Left renal cortex interstitium (tissue), 4 donors: ENCODE measurements at regions not wholly inside any gene's neighbourhood (a gene's known extent, or its start where the extent isn't known, plus 50 kb on each side); places are given as distances from the start of the nearest gene placed in this dataset.
"Not testable (repeated sequence)": the region's sequence is repeated elsewhere in the genome, so short reads cannot be mapped to it uniquely, and the experiment has no call there.

Experiments
- DNase-seq, 4 donors: peaks; one replicate each; pipeline ENCODE4 v3.0.0-alpha.2; 2013; ENCODE audit warnings: low read depth in 4 of 4, low spot score in 2 of 4, missing footprints in 1 of 4

DNA sequence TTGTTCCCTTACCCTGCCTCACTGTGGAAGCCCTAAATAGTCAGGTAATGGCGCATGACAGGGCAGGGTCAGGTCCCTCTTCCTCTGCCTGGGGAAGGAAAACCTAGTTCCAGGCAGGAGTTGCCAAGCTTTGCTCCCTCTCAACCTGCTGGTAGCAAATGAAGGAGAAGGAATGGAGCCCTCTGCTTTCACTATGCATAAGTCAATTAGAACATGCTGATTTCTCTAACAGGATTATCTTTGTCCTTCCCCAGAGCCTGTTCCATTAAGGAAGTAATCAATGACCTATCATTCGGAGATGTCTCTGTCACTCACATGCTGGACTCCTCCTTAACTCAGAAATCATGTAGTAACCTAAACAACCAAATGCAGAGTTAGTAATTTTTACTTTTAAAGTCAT, 161.8 kb upstream of the NFIA start:
- no peak for DNase-seq

DNA sequence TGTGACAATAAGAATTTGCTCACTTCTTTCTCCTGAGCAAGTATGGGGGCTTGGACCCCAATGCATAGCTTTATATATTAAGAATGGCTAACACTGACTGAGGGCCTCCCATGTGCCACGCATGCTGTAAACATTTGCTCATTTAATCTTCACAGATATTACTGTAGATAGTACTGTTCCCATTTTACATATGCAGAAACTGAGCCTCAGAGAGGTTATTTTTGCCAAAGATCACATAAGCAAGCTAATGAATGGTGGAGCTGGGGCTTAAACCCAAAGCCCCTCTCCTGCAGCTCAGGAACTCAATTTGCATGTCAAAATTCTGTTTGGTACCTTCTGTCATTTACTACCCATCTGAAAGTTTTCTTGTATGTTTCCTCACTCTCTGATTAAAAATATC, 163.5 kb upstream of the NFIA start:
- no peak for DNase-seq

DNA sequence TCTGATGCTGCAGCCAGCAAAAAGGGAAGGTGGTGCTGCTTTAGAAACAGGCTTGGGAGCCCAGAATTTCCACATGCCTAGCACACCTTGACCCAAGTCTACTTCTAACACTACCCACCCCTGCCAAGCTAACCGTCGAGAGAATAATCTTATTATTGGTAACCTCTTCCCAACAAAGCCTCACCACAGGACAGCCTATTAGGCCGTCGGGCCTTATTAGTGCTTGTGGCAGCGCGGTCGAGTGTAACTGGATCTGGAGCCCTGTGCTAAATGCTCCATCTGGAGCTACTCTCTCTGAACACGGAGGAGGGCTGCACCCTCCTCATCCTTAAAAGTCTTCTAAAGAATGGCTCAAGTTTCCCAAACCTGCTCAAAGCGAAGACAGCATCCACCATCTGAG, 165.5 kb upstream of the NFIA start:
- no peak for DNase-seq

DNA sequence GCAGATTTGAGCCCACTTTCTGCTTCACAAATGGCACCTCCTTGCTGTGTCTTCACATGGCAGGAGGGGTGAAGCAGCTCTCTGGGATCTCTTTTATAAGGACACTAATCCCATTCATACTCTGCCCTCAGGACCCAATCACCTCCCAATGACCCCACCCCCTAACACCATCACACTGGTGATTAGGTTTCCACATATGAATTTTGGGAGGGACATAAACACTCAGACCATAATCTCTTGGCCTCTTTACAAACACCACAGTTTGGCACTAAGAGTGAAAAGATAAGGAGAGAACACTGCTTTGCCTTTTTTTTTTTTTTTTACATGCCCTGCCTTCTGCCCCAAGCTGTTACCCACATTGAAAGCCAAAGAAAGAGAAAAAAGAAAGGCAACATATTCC, 166.2 kb upstream of the NFIA start:
- DNase-seq: no peak

DNA sequence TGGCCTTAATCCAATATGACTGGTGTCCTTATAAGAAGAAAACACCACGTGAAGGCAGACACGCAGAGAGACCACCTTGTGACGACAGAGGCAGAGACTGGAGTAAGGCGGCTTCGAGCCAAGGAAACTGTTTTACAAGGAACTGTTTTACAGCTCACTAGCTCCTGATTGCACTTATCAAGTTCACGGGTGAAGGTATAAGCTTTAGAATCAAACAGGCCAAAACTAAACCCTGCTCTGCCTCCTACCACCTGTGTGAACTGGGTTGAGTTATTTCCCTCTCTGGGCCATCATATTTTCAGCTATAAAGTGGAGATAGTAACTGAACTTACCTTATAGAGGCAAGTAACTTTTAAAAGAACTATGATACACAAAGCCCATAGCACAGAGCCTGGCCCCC, 166.9 kb upstream of the NFIA start:
- DNase-seq: no peak

DNA sequence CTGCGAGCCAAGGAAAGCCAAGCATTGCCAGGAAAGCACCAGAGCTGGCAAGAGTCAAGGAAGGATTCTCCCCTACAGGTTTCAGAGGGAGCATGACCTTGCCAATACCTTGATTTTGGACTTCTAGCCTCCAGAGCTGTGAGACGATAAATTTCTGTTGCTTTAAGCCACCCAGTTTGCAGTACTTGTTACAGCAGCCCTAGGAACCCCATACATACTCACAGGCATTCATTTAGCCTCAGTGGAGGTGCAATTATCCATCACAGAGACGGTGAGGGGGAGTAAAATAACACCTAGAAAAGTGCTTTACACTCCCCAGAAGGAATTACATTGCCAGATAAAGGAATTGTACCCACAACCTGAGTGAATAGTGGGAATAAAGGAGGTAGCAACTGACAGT, 167.4 kb upstream of the NFIA start:
- no peak for DNase-seq

DNA sequence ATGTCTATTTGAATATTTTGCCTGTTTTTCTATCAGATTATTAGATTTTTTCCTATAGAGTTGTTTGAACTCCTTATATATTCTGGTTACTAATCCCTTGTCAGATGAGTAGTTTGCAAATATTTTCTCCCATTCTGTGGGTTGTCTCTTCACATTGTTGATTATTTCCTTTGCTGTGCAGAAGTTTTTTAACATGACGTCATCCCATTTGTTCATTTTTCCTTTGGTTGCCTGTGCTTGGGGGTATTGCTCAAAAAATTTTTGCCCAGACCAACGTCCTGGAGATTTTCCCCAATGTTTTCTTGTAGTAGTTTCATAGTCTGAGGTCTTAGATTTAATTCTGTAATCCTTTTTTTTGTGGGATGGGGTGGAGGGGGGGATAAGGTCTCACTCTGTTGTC, 168.7 kb upstream of the NFIA start:
- DNase-seq: not testable (repeated sequence)

DNA sequence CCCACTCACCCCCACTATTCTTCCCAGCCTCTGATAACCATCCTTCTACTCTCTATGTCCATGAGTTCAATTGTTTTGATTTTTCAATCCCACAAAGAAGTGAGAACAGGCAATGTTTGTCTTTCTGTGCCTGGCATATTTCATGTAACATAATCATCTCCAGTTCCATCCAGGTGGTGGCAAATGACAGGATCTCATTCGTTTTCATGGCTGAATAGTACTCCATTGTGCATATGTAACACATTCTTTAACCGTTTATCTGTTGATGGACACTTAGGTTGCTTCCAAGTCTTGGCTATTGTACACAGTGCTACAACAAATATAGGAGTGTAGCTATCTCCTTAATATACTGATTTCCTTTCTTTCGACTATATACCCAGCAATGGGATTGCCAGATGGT, 169.3 kb upstream of the NFIA start:
- no peak for DNase-seq

DNA sequence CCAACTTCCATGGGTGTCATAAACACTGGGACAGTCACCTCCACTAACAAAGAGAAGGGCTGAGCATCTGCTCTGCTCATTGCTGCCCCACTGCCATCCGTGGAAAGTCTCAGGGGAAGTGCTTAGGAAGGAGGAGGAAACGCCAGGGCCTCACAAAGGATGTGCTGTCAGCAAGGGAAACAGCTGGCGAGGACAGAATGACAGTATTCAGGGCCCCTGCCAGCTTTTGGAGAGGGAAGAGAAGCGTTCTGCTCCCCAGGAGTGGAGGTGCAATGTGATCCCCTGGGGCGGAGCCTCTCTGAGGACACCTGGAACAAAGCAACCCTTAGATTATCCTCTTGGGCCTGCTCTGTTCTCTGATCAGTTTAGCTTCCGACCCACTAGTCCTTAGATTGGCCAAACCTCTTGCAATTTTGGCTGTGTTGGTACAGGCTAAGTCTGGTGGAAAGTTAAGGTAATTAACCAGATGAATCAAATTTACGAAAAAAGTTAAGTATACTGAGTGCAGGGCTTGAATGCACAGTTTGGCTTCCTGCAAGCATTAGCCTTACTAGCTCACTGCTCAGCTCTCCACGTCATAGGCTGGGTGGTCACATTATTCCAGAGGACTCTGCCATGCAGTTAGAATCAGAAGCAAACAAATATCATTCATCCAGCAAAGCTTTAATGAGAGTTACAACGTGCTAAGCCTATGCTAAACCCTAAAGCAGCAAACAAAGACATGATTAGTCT, 170.2 kb upstream of the NFIA start:
- DNase-seq: no peak

DNA sequence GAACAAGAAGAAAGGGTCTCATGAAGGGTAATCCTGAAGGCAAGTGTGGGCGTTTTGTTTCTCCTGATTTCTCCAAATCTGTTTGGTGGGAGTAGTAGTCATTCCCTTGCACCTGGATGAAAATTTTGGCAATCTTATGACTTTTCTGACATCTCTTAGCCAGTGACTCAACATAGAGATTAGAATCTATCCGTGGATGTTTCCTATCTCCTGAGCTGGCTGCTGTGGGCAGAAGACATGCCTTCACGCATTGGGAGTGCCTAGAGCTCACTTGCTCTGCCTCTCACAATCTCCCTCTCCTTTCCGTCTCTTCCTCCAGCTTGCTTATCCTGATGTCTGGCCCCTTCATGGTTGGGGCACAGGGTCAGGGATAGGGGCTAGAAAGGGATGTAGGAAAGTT, 174.2 kb upstream of the NFIA start:
- DNase-seq: no peak

DNA sequence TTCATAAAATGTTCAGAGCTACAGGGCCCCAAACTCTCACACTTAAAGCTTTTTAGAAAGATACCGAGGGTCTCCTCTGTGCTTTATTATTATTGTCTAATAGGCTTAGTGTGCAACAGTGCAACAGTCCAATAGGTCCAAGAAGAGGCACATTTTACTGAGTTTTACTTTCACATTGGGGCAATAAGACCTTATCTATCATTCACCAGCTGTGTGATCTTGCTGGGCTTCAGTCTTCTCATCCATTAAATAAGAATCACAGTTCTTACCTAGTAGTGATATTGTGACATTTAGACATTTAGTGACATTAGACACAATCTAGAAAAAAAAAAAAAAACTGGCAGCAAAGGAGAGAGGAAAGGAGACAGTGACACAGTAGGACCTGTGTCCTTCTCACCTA, 175.8 kb upstream of the NFIA start:
- no peak for DNase-seq

DNA sequence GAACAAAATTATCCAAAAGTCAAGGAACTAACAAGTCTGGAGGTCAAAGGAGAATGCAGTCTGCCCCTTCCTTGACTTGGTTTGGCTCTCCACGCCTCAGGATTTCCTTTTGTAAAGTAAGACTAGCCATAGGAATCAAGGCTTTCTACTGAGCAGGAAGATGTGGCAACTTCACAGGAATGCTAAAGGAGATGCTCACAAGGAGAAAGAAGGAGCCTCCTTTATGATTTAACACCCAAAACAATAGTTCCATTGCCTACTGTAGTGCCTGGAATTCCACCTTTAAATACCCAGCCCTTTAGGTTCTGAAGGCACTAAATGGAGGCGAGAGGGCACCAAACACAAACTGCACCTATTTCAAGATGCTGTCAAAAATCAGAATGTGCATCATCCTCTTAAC, 176.3 kb upstream of the NFIA start:
- no peak for DNase-seq

DNA sequence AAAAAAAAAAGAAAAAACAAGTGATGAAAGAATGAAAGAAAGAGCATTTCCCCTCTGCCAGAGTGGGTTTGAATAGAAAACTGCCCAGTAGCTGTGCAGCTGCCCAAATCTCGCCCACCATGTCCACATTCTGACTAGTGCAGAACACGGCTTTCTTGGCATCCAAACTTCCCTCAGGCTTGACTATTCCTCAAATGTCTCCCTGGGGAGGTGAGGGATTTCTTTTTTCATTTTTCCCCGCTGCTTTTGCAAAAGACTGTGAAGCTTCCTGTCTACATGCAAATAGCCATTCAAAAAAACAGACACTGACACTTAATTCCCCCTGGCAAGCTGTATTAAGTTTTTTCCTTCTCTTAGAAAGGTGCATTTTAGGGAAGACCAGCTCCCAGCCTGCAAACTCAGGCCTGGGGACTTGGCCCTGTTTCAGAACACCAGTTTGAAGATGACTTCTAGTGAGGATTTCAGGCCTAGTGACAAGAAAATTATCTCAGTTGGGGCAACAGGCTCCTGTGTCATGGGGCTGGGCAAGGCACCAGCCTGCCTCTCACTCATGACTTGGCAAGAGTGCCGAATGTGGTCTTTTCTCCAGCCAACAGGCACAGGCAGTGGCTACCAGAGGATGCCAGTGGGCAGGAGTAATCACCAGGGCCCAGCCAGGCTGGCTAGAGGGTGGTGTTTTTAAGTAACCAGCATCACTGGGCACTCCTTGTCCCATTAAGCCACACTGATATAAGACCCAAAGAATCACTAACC, 178.1 kb upstream of the NFIA start:
- DNase-seq: no peak

DNA sequence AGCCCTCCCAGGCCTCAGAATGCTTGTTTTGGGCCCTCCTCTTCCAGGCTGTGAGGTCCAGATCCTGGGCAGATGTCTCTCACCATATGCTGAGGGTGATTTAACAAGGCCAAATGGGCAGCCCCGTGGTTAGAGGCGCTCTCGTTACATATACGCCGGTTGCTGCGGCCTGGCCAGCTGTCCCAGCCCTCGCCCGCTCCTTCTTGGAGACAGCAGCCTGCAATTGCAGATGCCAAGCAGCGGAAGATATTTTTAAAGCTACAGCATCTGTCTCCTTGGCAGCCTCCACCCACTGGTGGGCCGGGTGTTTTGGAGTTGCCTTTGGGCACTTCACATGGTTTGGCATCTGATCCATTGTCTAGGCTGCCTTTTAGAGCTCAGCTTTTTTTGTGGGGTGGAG, 178.8 kb upstream of the NFIA start:
- DNase-seq: no peak

DNA sequence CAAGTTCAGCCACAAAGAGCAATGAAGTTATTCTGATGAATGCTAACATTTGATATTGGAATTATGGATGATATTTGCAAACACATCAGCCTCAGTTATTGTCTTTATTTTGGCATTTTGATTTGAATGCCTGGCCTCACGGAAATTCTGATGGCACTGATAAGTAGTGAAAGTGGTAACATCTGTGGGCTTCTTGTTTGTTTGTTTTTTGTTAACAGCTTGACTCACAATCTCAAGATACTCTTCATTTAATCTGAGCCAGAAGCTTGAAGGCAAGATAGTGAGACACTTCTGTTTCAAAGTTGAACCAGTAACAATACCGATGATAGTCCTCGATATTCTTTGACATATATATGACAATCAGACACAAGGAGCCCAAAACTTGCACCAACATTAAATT, 182.9 kb upstream of the NFIA start:
- DNase-seq: no peak

DNA sequence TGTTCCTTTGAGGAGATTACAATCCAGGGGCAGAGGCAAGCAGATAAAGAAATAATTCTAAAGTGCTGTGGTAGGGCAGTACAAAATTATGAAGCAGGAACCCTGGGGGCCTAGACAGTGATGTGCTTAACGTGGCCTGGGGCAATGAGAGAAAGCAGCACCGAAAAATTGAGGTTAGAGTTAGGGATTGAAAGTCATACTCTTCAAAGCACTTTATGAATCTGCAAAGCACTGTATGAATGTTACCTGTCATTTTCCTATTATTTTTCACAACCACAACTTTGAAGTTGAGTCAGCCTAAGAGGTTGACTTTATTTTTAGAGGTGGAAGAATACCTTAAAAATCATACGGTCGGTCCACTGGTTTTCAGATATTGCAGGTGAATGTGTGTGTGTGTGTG, 183.4 kb upstream of the NFIA start:
- no peak for DNase-seq

DNA sequence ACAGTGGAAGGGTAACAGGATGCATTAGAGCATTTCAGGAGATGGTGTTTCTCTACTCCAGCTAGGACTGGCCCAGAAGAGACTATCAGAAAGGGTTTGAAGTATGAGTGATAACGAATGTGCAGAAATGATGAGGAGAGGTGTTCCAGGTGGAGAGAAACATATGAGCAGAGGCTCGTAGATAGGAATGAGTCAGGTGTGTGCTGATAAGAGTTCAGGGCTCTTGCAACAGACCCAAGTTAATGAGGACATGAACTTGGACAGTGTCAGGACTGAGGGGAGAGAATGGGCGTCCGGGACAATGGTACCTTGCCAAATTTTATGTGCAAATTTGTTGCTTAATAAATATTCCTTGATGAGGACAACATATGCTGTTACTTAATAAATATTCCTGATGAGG, 183.9 kb upstream of the NFIA start:
- DNase-seq: no peak

DNA sequence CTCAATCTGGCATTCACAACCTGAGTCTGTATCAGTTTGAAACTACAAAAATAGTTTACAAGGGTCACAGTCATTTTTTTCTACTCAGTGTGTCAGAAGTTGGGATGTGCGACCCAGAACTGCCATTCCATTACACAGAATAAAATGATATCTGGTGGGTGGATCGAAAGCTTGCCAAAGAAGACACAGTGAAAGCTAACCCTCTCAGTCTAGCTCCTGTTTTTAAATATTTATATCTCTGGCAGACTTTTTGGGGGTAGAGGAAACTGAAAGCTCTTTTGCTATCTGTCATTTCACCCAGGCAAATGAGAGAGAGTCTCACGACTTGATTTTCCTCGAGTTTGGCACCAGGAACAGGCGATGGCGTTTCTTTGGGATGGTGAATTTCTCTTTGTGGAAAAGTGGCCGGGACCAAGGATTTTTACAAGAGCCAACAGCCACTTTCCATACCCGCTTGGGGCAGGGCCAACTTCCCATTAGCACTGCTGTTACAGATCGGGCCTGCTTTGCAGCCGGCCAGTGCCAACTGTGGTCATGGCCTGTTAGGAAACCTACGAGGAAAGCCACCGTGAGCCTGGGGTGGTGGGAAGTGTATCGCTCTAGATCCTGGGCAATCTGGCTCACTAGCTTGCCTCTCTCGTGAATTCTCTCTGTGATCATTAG, 185.5 kb upstream of the NFIA start:
- no peak for DNase-seq

DNA sequence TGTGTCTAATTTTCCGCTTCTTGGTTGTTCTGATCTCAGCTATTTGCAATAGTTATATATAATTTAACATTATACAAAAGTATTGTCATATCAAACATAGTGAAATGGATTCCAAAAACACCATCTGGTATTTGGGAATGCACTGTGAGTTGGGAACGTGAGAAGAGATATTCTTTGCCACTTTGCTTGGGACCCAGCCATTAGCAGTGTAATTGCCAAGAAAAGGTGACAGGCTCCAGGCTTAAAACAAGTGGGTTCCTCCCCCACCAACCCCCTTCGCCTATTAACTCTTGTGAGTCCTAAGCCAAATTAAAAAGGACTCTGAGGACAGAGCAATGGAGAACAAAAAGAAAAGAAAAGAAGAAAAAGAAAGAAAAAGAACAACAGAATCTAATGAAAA, 186.7 kb upstream of the NFIA start:
- no peak for DNase-seq

DNA sequence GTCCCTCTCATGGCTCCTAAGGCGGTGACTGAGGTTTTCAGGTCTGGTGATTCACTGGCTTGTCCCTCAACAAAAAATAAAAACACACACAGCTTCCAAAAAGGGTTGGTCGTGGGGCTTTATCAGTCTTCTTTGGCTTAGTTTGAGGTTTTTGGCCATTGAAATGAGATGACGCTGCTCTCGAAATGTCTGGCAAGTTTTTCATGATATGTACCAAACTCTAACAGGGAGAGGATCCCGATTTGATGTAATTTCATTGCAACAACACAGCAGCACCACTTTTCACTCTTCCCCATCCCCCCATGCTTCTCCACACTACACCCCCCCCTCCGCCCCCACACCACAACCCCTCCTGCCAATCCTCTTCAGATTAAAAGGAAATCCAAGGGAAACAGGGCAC, 187.1 kb upstream of the NFIA start:
- no peak for DNase-seq

DNA sequence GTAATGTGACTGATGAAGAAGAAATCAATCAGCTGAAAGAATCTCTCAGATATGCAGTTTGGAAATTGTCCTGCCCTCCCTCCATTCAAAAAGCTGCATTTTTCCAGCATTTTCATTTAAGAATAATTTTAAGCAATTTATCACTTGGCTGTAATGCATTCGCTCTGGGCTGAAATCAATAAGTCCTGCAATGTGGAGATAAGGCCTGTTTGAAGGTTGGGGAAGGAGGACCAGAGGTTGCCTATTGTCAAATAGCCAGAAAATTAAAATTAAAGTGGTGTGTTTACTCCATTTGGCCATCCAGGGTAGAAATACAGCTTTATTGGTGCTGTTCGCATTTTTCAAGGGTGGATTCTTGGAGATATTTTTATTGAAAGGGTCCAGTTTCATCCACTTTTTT, 187.6 kb upstream of the NFIA start:
- DNase-seq: no peak

DNA sequence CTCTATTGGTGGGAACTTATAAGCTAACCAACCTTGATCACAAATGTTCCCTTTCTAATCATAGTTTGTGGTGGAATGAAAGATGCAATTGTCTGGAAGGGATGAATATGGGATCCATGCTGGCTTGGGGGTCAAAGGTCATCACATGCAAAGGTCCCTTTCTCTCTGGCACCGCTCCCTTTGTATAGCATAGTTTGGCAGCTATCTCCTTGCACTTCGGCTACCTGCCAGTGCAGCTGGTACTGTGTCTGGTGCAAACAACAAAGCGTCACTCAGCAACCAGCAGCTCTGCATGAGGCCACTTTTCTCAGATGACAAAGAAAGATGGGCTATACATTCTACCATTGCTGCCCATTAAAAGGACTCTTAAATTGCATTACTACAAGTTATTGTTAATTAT, 188.2 kb upstream of the NFIA start:
- no peak for DNase-seq
